NCI-H2196 (cell line): ENCODE measurements at regions not wholly inside any gene's neighbourhood (a gene's known extent, or its start where the extent isn't known, plus 50 kb on each side); places are given as distances from the start of the nearest gene placed in this dataset.

Experiments used
- DNase-seq: peaks from one replicate; lab custom pipeline; 2025; ENCODE audit not compliant: unreplicated experiment; lab: John Stamatoyannopoulos, UW

DNA sequence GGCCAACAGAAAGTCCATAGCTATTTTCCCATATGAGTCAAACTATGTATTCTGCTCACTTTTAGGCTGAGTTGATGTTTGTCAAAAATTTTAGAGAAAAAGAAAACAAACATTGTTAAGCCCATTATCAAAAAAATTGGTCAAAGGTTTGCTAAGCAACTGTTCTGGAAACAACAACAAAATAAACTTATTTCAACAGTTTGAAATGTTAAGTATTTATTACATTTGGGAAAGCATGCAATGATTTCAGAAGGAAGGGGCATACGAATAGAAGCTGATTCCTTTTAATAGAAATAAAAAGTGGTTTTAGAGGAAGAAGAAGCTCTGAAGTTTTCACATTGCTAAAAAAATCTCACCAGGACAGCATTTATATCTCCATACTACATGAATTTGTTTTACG, 1837.5 kb upstream of the CELF4 start:
- DNase-seq, result no peak

DNA sequence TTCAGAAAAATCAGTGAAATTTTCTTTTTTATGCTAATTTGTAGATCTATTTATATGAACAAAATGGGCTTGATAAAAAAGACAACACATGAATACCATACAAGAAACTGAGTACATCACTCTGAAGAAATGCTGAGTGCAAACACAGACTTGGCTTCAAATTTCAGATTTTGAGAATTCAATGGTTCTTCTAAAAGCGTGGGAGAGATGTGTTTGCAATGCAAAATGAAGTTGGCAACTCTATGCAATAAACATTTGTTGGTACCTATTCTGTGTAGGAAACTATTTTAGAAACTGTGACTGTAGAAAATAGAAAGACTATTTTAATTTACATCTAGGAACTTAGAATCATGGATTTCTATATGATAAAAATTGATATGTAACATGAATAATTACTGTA, 1834.1 kb upstream of the CELF4 start:
- no peak for DNase-seq

DNA sequence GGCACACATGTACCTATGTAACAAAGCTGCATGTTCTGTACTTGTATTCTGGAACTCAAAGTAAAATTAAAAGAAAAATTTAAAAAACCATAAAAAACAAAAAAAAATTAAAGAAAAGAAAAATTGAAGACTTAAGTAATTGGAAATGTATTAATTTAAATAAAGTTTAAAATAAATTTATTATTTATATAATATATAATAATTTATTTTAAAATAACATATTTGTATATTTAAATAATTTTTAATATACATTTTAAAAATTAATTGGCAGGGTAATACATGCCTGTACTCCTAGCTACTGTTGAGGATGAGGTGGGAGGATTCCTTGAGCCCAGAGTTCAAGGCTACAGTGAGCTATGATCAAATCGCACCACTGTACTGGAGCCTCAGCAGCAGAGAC, 1830.6 kb upstream of the CELF4 start:
- no peak for DNase-seq

DNA sequence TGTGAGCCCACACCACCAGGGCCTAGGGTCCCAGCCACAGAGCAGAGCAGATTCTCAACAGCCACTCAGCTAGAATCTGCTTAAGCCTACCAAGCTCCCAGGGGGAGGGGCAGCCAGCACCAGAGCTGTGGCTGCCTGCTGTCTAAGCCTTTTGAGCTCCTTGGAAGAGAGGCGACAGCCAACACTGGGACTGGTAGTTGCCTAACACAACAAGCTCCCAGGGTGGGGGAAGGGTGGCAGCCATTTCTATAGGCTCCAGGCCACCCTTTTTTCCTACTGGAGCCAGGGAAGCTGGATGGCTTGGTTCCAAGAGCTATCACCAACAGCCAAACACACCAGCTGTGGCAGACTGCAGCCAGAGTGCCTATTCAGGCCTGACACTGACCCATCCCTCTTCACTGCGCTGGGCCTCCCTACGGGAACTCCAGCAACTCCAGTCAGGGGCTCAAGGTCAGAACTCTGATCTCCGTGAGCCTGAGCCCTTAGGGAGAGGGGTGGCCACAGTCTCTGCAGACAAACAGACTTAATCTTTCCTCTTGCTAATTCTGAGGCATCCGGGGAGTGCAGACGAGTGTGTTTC, 1824.3 kb upstream of the CELF4 start:
- peak; percentile 86 for DNase-seq

DNA sequence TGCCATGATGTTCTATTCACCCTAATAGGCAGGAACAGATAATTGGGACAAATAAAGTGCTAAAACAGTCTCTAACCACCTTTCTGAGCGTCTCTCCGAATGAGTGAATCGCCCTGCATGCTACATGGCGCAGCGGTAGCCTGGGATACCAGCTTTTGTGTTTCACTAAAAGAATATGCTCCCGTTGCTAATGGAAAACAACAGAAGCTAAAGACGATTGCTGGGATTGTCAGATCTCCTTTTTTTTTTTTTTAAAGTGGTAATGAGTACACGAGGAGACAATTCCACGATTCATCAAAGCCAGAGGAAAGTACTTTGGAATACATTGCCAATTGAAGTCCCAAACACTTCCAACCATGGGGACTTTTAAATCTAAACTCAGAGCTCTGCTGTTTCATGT, 1815.3 kb upstream of the CELF4 start:
- DNase-seq, result no peak

DNA sequence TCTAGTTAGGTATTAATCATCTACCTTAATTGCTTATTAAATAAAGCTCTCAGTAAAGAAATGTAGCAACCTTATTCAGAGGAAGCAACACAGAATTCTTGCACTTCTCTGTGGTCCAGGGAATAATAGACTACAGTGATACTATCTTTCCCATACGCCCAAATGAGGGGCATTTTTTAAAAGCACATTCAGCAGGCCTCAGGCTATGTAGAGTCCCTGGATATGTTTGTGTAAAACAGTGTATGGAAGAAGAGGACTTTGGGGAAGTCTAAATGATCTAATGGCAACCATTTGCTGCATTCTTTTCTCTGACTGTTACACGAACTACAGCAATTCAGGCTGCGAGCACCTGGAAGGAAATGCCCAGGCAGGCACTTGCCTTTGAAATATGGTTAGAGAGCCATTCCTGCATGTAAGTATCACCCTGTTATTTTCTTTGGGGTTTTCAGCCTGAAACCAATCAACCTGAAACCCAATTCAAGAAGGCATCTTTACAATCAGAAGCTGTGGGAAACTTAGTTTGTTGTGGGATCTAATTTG, 1814.7 kb upstream of the CELF4 start:
- no peak for DNase-seq

DNA sequence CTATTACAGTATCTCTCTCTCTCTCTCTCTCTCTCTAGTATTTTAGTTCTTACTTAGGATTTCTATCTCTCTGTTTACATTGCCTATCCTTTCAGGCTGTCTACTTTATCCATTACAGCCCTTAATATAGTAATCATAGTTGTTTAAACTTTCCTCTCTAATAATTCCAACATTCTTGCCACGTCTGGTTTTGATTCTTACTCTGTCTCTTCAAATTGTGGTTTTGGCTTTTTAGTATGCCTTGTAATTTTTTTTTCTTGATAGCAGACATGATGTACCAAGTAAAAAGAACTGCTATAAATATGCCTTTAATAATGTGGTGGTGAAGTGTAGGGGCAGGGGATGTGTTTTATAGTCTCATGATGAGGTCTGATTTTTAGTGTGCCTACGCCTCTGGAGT, 1809.5 kb upstream of the CELF4 start:
- no peak for DNase-seq

DNA sequence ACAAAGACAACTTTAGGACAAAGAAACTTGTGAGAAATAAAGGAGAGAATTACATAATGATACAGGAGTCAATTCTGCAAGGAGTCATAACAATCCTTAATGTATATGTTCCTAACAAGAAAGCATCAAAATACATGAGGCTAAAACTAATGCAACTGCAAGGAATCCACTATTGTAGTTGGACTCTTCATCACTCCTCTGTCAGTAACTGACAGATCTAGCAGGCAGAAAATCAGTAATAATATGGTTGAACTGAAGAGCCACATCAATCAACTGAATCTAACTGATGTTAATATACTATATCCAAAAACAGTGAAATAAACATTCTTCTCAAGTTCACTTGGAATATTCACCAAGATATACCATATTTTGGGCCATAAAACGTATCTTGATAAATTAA, 1806.4 kb upstream of the CELF4 start:
- DNase-seq, result no peak

DNA sequence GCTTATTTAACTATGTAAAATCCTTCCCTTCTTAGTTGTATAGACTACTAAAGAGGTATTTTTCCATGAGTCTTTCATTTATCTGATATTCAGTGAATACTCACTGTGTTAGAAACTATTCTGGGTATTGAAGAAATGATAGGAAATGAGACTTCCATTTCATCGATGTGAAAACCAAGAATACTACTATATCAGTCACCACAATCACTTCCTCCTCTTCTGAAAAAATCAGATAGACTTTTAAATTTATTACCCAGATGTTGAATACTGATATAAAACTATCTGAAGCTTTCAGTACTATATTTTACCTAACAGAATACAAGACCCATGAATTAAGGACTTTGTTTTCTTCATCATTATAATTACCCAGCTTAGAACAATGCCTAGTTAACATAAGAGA, 1801.1 kb upstream of the CELF4 start:
- DNase-seq, result no peak

DNA sequence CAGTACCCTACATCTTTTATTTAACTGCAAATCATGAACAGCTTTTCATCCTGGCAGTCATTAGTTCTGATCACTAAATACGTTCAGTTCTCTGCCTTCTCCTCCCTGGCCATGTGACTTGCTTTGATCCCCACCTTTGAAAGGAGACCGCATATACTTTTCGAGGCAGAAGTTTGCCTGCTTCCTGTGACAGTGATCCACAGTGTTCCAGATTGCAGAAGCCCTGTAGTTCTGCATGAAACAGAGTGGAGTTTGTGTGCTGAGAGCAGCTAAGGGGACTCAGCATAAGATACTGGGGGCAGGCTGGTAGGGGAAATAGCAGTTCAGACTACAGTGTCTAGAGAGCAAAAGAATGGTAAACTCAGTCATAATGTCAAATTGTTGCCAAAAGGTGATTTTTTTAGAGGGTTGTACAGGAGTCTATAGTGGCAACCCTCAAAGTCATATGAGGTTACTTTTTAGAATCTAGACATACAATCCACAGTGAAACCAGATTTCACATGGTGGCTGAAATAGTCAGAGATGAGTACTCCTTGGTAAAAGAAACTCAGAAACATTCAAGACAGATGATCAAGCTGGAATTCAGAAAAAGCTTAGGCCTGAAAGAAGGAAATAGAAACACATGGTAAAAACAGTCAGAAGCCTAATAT, 1800.4 kb upstream of the CELF4 start:
- DNase-seq, result no peak

DNA sequence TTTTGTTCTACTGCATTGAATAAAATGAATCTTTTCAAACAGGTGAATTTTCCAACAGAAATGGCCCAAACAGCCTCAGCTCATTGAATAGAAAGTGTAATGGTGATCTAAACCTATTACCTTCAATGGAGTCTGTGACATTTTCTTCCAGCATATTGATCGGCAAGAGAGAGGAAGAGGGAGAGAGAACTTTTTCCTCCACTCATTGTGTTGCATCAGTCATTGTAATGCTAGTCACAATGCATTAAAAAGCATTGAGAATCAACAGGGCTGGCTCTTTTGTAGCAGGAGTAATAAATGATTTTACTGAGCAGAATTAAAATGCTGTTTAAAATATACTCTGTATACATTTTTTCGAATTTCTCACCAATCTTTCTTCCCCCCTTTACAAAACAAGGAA, 1794.5 kb upstream of the CELF4 start:
- no peak for DNase-seq

DNA sequence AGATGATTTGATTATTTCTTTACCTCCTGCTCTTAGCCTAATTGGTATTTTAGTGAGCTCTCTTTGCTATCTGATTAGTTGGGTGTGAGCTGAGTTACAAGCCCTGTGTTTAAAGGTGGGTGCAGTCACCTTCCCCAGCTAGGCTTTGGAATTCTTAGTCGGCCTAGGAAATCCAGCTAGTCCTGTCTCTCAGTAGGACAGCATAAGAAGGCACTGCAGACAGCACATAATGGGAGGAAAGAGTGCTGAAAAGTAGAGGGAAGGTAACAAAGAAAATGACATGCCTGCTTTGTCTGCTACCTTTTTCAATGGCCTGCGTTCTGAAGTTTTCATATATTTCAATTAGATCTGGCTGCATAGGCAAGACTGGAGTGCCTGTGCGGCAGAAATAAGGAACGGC, 1794.0 kb upstream of the CELF4 start:
- no peak for DNase-seq

DNA sequence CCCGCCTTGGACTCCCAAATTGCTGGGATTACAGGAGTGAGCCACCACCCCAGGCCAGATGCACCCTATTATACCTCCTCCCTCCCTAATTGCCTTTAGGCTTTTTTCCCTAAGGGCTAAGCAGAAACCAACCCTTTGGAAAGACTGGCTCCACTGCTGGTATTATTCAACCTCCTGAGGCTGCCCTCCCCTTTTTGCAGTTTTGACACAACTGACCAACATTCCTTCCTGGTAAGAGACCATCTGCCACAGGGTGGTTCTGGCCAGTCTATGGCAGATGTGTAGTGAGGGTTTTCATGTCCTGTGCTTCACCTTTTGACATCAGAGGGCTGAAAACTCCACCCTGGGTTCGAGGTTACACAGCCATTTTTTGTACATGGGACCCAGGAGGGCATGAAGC, 1785.3 kb upstream of the CELF4 start:
- DNase-seq, result no peak

DNA sequence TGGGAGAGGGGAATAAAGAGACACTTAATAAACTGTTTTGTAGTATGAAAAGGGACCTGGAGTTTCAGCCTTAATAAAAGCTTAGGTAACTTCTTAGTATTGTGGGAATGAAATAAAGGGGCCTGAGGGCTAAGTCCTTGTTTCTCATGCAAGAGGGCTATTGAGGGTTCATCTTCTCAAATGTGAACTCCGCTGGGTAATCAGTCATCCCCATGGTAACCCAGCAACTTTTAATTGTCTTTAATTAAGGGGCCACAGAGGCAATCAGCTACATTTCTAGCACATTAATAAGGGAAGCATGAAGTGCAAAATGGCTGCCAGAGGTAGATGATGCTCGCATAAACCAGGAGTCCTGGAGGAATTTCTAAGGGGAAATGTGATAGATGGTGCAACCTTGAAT, 1784.2 kb upstream of the CELF4 start:
- no peak for DNase-seq

DNA sequence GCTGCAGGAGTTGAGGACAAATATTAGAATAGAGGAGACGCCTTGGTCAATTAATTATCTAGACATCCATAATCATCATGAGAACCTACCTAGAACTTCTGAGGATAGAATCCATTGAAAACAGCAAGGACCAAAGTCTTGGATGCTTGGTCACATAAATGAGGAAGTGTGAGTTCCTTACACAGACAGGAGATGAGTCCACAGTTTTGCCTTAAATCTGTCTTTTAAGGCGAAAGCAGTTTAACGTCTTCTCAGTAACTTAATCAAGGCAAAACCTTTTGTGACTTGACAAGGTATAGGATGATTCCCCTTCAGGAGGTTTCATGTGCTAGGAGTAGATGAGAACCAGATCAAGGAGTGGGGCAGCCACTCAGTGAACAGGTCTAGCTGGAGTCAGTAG, 1783.2 kb upstream of the CELF4 start:
- no peak for DNase-seq

DNA sequence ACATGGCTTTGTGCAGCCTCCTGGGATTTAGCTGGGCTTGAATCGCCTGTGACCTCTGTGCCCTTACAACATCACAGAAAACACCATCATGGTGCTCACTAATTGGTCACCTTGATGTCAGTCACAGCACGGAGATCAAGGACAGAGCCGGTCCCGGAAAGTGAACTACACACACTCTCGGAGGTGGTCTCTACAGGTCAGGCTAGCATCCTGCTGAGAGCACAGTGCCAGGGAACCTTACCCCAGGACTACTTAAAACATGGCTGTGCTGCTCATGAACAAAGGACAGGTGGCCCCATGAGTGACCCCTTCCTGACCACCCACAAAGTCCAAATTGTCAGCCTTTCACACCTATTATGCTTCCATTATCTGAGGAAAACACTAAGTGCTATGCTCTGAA, 1782.1 kb upstream of the CELF4 start:
- no peak for DNase-seq

DNA sequence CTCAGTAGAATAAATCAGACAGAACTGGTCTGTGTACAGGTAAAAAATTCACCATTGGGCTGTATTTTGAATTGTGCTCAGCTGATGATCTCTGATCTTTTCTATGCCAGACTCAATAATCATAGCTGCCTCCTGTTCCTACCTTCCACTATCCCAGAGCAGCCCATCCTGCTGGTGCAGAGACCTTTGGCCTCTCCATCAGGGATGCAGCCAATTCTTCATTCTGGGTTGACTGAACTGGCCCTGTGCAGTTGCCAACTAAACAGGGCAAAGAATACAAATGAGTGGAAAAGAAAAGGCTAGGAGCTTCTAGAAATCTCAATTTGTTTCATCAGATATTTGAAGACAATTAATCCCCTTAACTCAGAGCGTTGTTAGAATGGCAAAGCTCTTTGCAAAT, 1781.3 kb upstream of the CELF4 start:
- DNase-seq, result no peak

DNA sequence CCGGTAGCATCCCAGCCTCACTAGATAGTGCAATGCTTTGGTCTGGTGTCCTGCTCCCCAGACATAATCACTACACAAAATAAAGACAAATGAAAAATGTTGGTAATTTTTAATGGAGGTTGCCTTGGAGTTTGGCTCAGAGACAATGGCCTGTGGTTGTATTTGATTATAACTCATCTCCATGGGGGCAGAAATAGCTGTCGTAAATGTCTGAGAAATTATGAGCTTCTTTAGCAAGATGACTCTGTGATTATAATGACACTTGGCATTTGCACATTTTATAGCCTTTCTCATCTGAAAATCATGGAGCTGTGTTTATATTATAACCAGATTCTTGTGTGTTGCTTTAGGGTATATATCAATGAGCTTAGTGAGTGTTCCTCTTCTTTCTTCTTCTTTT, 1779.7 kb upstream of the CELF4 start:
- DNase-seq, result no peak

DNA sequence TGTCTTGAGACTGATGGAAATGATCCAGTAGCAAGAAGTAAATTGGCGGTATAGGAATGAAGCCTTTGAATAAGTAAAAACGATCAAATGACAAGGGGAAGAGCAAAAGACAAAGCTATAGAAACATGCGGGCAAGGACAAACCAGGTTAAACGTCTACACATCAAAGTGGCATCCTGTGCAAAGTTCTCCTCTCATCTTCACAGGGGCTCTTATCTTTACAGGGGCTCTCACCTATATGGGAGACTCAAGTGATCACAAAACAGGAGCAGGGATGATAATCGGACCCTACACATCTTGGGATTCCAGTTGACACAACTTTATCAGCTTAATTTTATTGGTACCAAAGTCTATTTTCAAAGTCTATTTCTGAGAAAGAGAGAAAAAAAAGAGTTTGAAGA, 1778.9 kb upstream of the CELF4 start:
- no peak for DNase-seq

DNA sequence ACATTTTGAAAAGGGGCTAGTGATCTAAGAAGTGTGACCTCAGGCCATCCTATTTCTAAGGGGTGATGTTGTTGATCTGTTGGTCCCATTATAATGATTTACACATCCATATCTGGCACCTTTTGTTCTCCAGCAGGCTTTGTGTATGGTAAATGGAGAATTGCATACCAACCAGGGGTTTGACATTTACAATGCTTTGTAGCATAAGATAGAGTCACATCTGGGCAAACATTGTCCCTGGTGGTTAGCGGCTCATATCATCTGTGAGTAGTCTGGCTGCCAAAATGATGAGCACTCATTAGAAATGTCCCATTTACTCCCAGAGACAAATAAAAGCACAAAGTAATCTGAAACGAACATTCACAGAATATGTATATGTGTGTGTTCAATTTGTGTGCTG, 1775.5 kb upstream of the CELF4 start:
- no peak for DNase-seq

DNA sequence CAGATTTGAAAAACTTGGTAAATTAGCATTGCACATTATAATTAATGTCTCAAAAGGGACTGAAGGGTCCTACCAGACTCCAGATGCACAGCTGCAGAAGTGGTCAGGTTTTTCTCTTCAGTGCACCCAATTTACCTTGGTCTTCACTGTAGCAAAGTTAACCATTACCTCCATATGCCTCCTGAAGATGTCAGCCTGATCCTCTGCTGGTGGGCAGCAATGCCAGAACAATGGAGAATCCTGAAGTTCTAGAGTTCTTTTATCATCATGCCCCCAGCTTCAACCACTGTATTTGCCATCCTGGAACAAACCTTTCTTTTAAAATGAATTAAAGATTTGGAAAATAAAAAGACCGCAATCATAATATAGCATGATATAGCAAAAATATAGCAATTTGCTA, 1774.8 kb upstream of the CELF4 start:
- no peak for DNase-seq

DNA sequence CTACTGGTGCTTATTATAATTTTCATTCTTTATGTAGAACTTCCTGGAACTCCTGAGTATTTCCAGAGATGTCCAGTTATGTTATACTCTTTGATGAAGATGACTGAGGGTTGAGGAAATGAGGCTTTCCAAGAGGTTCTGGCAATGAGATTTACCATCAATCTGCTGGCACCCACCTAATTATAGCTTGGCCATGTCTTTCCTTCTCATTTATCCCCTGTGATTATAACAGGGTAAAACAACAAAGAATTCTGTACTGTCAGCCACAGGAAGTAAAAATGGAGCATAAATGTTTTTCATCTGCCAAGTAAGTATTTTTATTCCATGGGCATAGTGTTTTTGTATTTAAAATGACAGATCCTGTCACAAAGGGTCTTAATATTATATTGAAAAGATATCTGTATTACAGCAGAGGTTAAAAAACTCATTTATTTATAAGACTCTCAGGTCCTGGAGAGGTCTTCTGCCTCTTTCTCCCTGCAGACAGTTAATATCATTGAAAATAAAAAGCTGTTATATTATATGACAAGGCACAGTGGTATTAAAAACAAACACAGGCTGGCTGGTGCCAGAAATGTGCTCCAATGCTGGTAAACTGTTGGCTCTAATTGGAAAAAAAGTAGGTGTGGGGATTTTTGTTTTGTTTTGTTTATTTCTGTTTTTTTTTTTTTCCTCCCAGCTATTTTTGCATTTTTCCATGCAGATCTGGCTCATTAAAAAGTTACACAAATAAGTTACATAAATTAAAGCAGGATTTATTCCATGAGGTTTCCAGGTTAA, 1764.1 kb upstream of the CELF4 start:
- no peak for DNase-seq
